Activated CD8-positive, alpha-beta T cell treated with anti-CD3 and anti-CD28 coated beads for 36 hours (primary cell): ENCODE measurements at regions not wholly inside any gene's neighbourhood (a gene's known extent, or its start where the extent isn't known, plus 50 kb on each side); places are given as distances from the start of the nearest gene placed in this dataset.

Experiments used
- ATAC-seq: fragments of 200-7000 bp; cut with Tn5 transposase; one replicate; pipeline ENCODE4 v1.10.0; 2021; ENCODE audit warnings: mild to moderate bottlenecking, moderate library complexity
- CTCF ChIA-PET: fragments of 350-600 bp; sonication (Branson Sonifier 250); formaldehyde crosslinking; loops from one replicate; lab custom pipeline; 2021; ENCODE audit warnings: antibody characterized with exemption; lab: Charles Lee
- POLR2A ChIA-PET: fragments of 350-600 bp; sonication (Branson Sonifier 250); formaldehyde crosslinking; loops from one replicate; lab custom pipeline; 2021; ENCODE audit warnings: antibody characterized with exemption; lab: Charles Lee
- DNase-seq: peaks from one replicate; pipeline ENCODE4 v3.0.0-alpha.2; 2020
- H3K27ac Mint-ChIP-seq: one replicate; pipeline ENCODE4 v1.8.0; 2021; ENCODE audit warnings: mild to moderate bottlenecking, mixed read lengths
- H3K27me3 Mint-ChIP-seq: one replicate; pipeline ENCODE4 v1.8.0; 2021; ENCODE audit warnings: mixed read lengths
- H3K36me3 Mint-ChIP-seq: one replicate; pipeline ENCODE4 v1.8.0; 2021; ENCODE audit warnings: low read depth, mixed read lengths
- H3K4me1 Mint-ChIP-seq: one replicate; pipeline ENCODE4 v1.8.0; 2021; ENCODE audit warnings: low read depth, mixed read lengths
- H3K4me3 Mint-ChIP-seq: one replicate; pipeline ENCODE4 v1.8.0; 2021; ENCODE audit warnings: mild to moderate bottlenecking, moderate library complexity, mixed read lengths
- H3K9me3 Mint-ChIP-seq: one replicate; pipeline ENCODE4 v1.8.0; 2021; ENCODE audit warnings: mixed read lengths
- CTCF ChIP-seq: fragments of 200-600 bp; IDR thresholded peaks from one replicate; pipeline ENCODE4 v1.8.0; 2022; ENCODE audit warnings: antibody characterized with exemption, mild to moderate bottlenecking
- intact Hi-C: fragments of 100-400 bp; cut with micrococcal nuclease; formaldehyde crosslinking; loops from one replicate; pipeline ENCODE4 v1.10.0; 2022

DNA sequence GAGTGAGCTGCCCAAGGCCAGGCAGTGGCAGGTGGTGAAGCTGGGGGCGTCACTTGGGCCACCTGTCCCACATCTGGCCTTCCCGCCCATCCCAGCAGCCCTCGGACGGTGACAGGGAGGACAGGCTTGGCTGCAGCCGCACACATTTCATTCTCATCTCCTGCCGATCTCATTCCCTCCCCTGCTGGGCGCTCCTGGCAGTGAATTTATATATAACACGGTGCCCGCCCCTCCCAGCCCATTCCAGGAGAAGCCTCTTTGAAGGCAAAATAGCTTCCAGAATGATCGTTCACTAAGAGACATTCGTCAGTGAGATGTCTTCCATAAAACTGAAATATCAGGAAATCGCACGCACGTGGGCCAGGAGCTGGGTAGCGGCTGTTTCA lies 861.3 kb downstream of the TBC1D22A start:
- Mint-ChIP-seq H3K4me3 (no peak overlapping the region), H3K27ac (no peak overlapping the region), H3K4me1 (no peaks in the 10 kb centered on the region), H3K36me3 (no peaks in the 10 kb centered on the region), H3K9me3 (no peaks in the 10 kb centered on the region), H3K27me3 (peaks cover 4% of the 10 kb centered on the region)
- DNase-seq: no peak
- no peak for ATAC-seq
- TF ChIP-seq CTCF: no peak
- ChIA-PET CTCF (no interaction called here), POLR2A (no interaction called here)
- intact Hi-C loops: no loop called here

- H3K27me3 Mint-ChIP-seq: peaks cover 4% of the 10 kb centered on the region
- POLR2A ChIA-PET: no interaction called here
- no peak for DNase-seq
Observed at GRCh38 chr22:47623066-47623762, 860.8 kb downstream of the TBC1D22A start.

GRCh38 chr22:47622541-47622940 lies 860.1 kb downstream of the TBC1D22A start:
- H3K4me1 Mint-ChIP-seq: no peaks in the 10 kb centered on the region
- H3K4me3 Mint-ChIP-seq: no peak overlapping the region
- CTCF ChIA-PET: no interaction called here
- no peaks in the 10 kb centered on the region for H3K36me3 Mint-ChIP-seq
- DNase-seq (no peak), ATAC-seq (no peak)
- intact Hi-C loops: no loop called here
- POLR2A ChIA-PET: no interaction called here
- H3K27ac Mint-ChIP-seq: no peak overlapping the region
- no peak for TF ChIP-seq CTCF
- H3K9me3 Mint-ChIP-seq: no peaks in the 10 kb centered on the region
- peaks cover 4% of the 10 kb centered on the region for H3K27me3 Mint-ChIP-seq

More at GRCh38 chr22:47623066-47623762, 860.8 kb downstream of the TBC1D22A start:
- Mint-ChIP-seq H3K4me1 (no peaks in the 10 kb centered on the region), H3K9me3 (no peaks in the 10 kb centered on the region), H3K27ac (no peak overlapping the region), H3K36me3 (no peaks in the 10 kb centered on the region), H3K4me3 (no peak overlapping the region)
- CTCF ChIA-PET: no interaction called here
- intact Hi-C loops: no loop called here
- no peak for ATAC-seq
- no peak for TF ChIP-seq CTCF

GRCh38 chr22:47621253-47621652 lies 858.8 kb downstream of the TBC1D22A start:
- H3K4me1 Mint-ChIP-seq: no peaks in the 10 kb centered on the region
- H3K4me3 Mint-ChIP-seq: no peak overlapping the region
- peaks cover 2% of the 10 kb centered on the region for H3K27me3 Mint-ChIP-seq
- DNase-seq (no peak), ATAC-seq (no peak)
- intact Hi-C loops: no loop called here
- no peak overlapping the region for H3K27ac Mint-ChIP-seq
- POLR2A ChIA-PET: interaction anchor here (0.6 kb wide), 1 partner anchor 12 kb away, joined by 4 read pairs; no protein-coding TSS in a partner anchor
- no peaks in the 10 kb centered on the region for H3K9me3 Mint-ChIP-seq
- TF ChIP-seq CTCF: no peak
- CTCF ChIA-PET: no interaction called here
- no peaks in the 10 kb centered on the region for H3K36me3 Mint-ChIP-seq

DNA sequence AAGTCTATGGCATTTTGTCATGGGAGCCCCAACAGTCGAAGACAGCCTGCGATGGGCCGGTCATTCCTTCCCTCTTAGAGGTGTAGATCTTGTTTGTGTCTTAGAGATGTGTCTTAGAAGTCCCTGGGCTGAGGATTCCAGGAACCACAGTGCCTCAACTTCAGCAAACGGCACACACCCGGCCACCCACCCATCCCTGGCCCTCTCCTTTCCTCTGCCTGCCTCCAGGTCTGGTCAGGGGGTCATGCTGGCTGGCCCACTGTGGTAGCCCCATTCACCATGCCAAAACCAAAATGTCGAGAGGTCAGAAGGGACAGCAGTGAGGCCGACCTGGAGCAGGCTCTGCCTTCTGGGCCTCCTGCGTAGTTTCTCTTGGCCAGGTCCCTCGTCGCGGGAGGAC lies 857.9 kb downstream of the TBC1D22A start:
- ATAC-seq (no peak), DNase-seq (no peak)
- intact Hi-C loops: no loop called here
- H3K4me3 Mint-ChIP-seq: no peak overlapping the region
- ChIA-PET CTCF (no interaction called here), POLR2A (no interaction called here)
- no peaks in the 10 kb centered on the region for H3K9me3 Mint-ChIP-seq
- H3K4me1 Mint-ChIP-seq: no peaks in the 10 kb centered on the region
- no peak for TF ChIP-seq CTCF
- peaks cover 2% of the 10 kb centered on the region for H3K27me3 Mint-ChIP-seq
- no peaks in the 10 kb centered on the region for H3K36me3 Mint-ChIP-seq
- H3K27ac Mint-ChIP-seq: no peak overlapping the region
